H1 (cell line): ENCODE measurements at regions not wholly inside any gene's neighbourhood (a gene's known extent, or its start where the extent isn't known, plus 50 kb on each side); places are given as distances from the start of the nearest gene placed in this dataset.

Experiments used
- CTCF ChIA-PET: fragments of 300-600 bp; sonication (Branson Sonifier 250); formaldehyde crosslinking; loops from one replicate; lab custom pipeline; 2021; ENCODE audit not compliant: partially characterized antibody; lab: Charles Lee
- POLR2A ChIA-PET: fragments of 300-600 bp; sonication (Branson Sonifier 250); formaldehyde crosslinking; loops from one replicate; lab custom pipeline; 2021; ENCODE audit warnings: inconsistent platforms; ENCODE audit not compliant: partially characterized antibody; lab: Charles Lee
- DNase-seq, 2 experiments: peaks; one replicate each; pipeline versions ENCODE4 v3.0.0 to v3.0.0-alpha.2; 2010 to 2022; ENCODE audit warnings: low spot score in 2 of 2, low read depth in 1 of 2, mixed read lengths in 1 of 2
- FAIRE-seq: peaks from 2 replicates; lab custom pipeline; 2011; peaks lifted over from hg19 to GRCh38; lab: Jason Lieb, UNC
- H2AFZ ChIP-seq: 2 replicates; pipeline ENCODE4 v1.8.1; 2012; ENCODE audit warnings: low read length, inconsistent platforms
- H2AK5ac ChIP-seq: 2 replicates; pipeline ENCODE4 v1.6.1; 2013; ENCODE audit warnings: low read depth, low read length
- H2BK120ac ChIP-seq: replicated peaks from 2 replicates; pipeline ENCODE3; 2013; ENCODE audit warnings: low read depth, low read length, inconsistent platforms
- H2BK12ac ChIP-seq: 2 replicates; pipeline ENCODE4 v1.6.1; 2013; ENCODE audit warnings: low read depth, low read length
- H2BK15ac ChIP-seq: 2 replicates; pipeline ENCODE4 v1.6.1; 2013; ENCODE audit warnings: low read length
- H2BK20ac ChIP-seq: 2 replicates; pipeline ENCODE4 v1.6.1; 2013; ENCODE audit warnings: low read length
- H2BK5ac ChIP-seq: 2 replicates; pipeline ENCODE4 v1.6.1; 2013; ENCODE audit warnings: low read depth, low read length
- H3K14ac ChIP-seq: 2 replicates; pipeline ENCODE4 v1.6.1; 2013; ENCODE audit warnings: inconsistent platforms; ENCODE audit not compliant: insufficient read length
- H3K18ac ChIP-seq: 2 replicates; pipeline ENCODE4 v1.6.1; 2013; ENCODE audit warnings: low read length; ENCODE audit errors: extremely low read depth
- H3K23ac ChIP-seq: 2 replicates; pipeline ENCODE4 v1.6.1; 2013; ENCODE audit warnings: inconsistent platforms; ENCODE audit not compliant: insufficient read length
- H3K23me2 ChIP-seq: 2 replicates; pipeline ENCODE4 v1.6.1; 2013; ENCODE audit warnings: low read depth, low read length
- H3K27ac ChIP-seq: 2 replicates; pipeline ENCODE4 v1.6.1; 2011; ENCODE audit warnings: low read depth, low read length, inconsistent platforms
- H3K27me3 ChIP-seq, 4 experiments: replicated peaks in 1 of 4; 1 replicate in 1 of 4; 2 replicates in 3 of 4; pipeline versions ENCODE4 v1.6.1 to v1.8.1; 2011 to 2013; ENCODE audit warnings: low read length in 3 of 4, mild to moderate bottlenecking in 3 of 4, inconsistent platforms in 2 of 4, mixed read lengths in 2 of 4, moderate library complexity in 1 of 4; ENCODE audit not compliant: control insufficient read depth in 3 of 4, insufficient read depth in 3 of 4; ENCODE audit errors: extremely low read depth in 1 of 4
- H3K36me3 ChIP-seq, 4 experiments: 2 replicates each; pipeline versions ENCODE4 v1.6.1 to v1.8.1; 2011 to 2013; ENCODE audit warnings: mild to moderate bottlenecking in 4 of 4, low read length in 3 of 4, moderate library complexity in 2 of 4, control low read depth in 1 of 4, inconsistent platforms in 1 of 4; ENCODE audit not compliant: insufficient read depth in 4 of 4, control insufficient read depth in 2 of 4
- H3K4ac ChIP-seq: replicated peaks from 2 replicates; pipeline ENCODE3; 2013; ENCODE audit warnings: low read length, low read depth, mixed read lengths, inconsistent platforms; ENCODE audit not compliant: insufficient read length
- H3K4me1 ChIP-seq, 4 experiments: replicated peaks in 1 of 4; 1 replicate in 1 of 4; 2 replicates in 3 of 4; pipeline versions ENCODE4 v1.6.1 to v1.8.1; 2011 to 2013; ENCODE audit warnings: low read length in 3 of 4, inconsistent platforms in 2 of 4, mixed read lengths in 1 of 4; ENCODE audit not compliant: insufficient read depth in 4 of 4, control insufficient read depth in 3 of 4
- H3K4me2 ChIP-seq, 2 experiments: 2 replicates each; pipeline versions ENCODE4 v1.6.1 to v1.8.1; 2011 to 2013; ENCODE audit warnings: low read depth in 2 of 2, low read length in 2 of 2, control low read depth in 1 of 2, inconsistent platforms in 1 of 2, mild to moderate bottlenecking in 1 of 2; ENCODE audit not compliant: insufficient read depth in 1 of 2
- H3K4me3 ChIP-seq, 4 experiments: fragments of 200-600, 300-600 bp in 1 of 4; sonication (generic), shearing (Covaris generic), sonication (Bioruptor Twin) in 1 of 4; 2 replicates each; pipeline versions ENCODE4 v1.5.1 to v1.8.1; 2011 to 2016; ENCODE audit warnings: low read length in 4 of 4, low read depth in 3 of 4, control low read depth in 2 of 4, inconsistent platforms in 2 of 4, mild to moderate bottlenecking in 2 of 4, mixed read lengths in 1 of 4, moderate library complexity in 1 of 4; ENCODE audit not compliant: insufficient read depth in 2 of 4; ENCODE audit errors: extremely low read depth in 1 of 4
- H3K56ac ChIP-seq: replicated peaks from 2 replicates; pipeline ENCODE3; 2013; ENCODE audit warnings: low read depth, mild to moderate bottlenecking, mixed read lengths, low read length, inconsistent platforms; ENCODE audit not compliant: insufficient read length
- H3K79me1 ChIP-seq: 2 replicates; pipeline ENCODE4 v1.6.1; 2013; ENCODE audit warnings: low read depth, low read length, control low read depth
- H3K79me2 ChIP-seq, 2 experiments: 2 replicates each; pipeline versions ENCODE4 v1.6.1 to v1.8.1; 2012 to 2013; ENCODE audit warnings: low read length in 2 of 2, mild to moderate bottlenecking in 2 of 2, inconsistent platforms in 1 of 2; ENCODE audit not compliant: insufficient read depth in 2 of 2, control insufficient read depth in 1 of 2
- H3K9ac ChIP-seq, 4 experiments: replicated peaks in 1 of 4; 1 replicate in 1 of 4; 2 replicates in 3 of 4; pipeline versions ENCODE4 v1.6.1 to v1.8.1; 2011 to 2013; ENCODE audit warnings: low read depth in 3 of 4, low read length in 3 of 4, control low read depth in 2 of 4, mild to moderate bottlenecking in 2 of 4, moderate library complexity in 2 of 4, inconsistent platforms in 1 of 4; ENCODE audit errors: extremely low read depth in 1 of 4
- H3K9me3 ChIP-seq, 2 experiments: 2 replicates each; pipeline versions ENCODE4 v1.6.1 to v1.8.1; 2012 to 2013; ENCODE audit warnings: mild to moderate bottlenecking in 2 of 2, moderate library complexity in 2 of 2, control low read depth in 1 of 2, inconsistent platforms in 1 of 2, low read depth in 1 of 2, low read length in 1 of 2, mixed read lengths in 1 of 2; ENCODE audit not compliant: insufficient read depth in 2 of 2
- H4K20me1 ChIP-seq, 2 experiments: replicated peaks in 1 of 2; 2 replicates each; pipeline versions ENCODE3 to v1.8.1; 2011 to 2013; ENCODE audit warnings: inconsistent platforms in 2 of 2, low read length in 2 of 2, mild to moderate bottlenecking in 1 of 2; ENCODE audit not compliant: insufficient read depth in 2 of 2, control insufficient read depth in 1 of 2
- H4K5ac ChIP-seq: 2 replicates; pipeline ENCODE4 v1.6.1; 2013; ENCODE audit warnings: low read length, low read depth, mixed read lengths, inconsistent platforms; ENCODE audit not compliant: insufficient read length
- H4K8ac ChIP-seq: 2 replicates; pipeline ENCODE4 v1.8.0; 2013; ENCODE audit warnings: mild to moderate bottlenecking, moderate library complexity, low read length, inconsistent platforms; ENCODE audit not compliant: insufficient read depth; ENCODE audit errors: extremely low read depth
- H4K91ac ChIP-seq: replicated peaks from 2 replicates; pipeline ENCODE3; 2013; ENCODE audit warnings: low read length, mixed read lengths, inconsistent platforms; ENCODE audit not compliant: insufficient read length
- CTBP2 ChIP-seq: IDR thresholded peaks from 2 replicates; pipeline ENCODE4 v1.7.0; 2011; ENCODE audit warnings: borderline replicate concordance, mild to moderate bottlenecking, moderate library complexity, mixed read lengths, low read length; ENCODE audit not compliant: insufficient read depth, insufficient read length
- JUND ChIP-seq: IDR thresholded peaks from 2 replicates; pipeline ENCODE4 v1.6.1; 2011; ENCODE audit warnings: mild to moderate bottlenecking, improper control_type of control experiment, low read length
- NRF1 ChIP-seq: IDR thresholded peaks from 2 replicates; pipeline ENCODE4 v1.6.1; 2011; ENCODE audit warnings: mild to moderate bottlenecking, low read depth, low read length, improper control_type of control experiment
- PHF8 ChIP-seq: fragments of 200-600 bp; sonication (generic); conservative IDR thresholded peaks from 2 replicates; pipeline ENCODE4 v1.7.1; 2012; ENCODE audit warnings: low read depth, mild to moderate bottlenecking, inconsistent platforms, low read length, moderate library complexity
- POU5F1 ChIP-seq: IDR thresholded peaks from 2 replicates; pipeline ENCODE4 v1.6.1; 2011; ENCODE audit warnings: low read depth, mild to moderate bottlenecking, low read length, moderate library complexity
- RBBP5 ChIP-seq: IDR thresholded peaks from 2 replicates; pipeline ENCODE4 v1.7.1; 2012; ENCODE audit warnings: low read depth, mild to moderate bottlenecking, inconsistent platforms, low read length, moderate library complexity, borderline replicate concordance
- RXRA ChIP-seq: IDR thresholded peaks from 2 replicates; pipeline ENCODE4 v1.6.1; 2011; ENCODE audit warnings: low read depth, mild to moderate bottlenecking, low read length, moderate library complexity; ENCODE audit not compliant: insufficient read depth
- SIX5 ChIP-seq: IDR thresholded peaks from 2 replicates; pipeline ENCODE4 v1.6.1; 2011; ENCODE audit warnings: mild to moderate bottlenecking, low read depth, low read length
- SP2 ChIP-seq: IDR thresholded peaks from 2 replicates; pipeline ENCODE4 v1.6.1; 2012; ENCODE audit warnings: mild to moderate bottlenecking, low read length, inconsistent platforms
- TAF1 ChIP-seq: IDR thresholded peaks from 2 replicates; pipeline ENCODE4 v1.6.1; 2011; ENCODE audit warnings: mild to moderate bottlenecking, low read depth, low read length
- TCF12 ChIP-seq: IDR thresholded peaks from 2 replicates; pipeline ENCODE4 v1.6.1; 2011; ENCODE audit warnings: low read depth, mild to moderate bottlenecking, low read length
- WGBS, 2 experiments: shearing (Covaris generic) in 1 of 2; methylation state at CpG; one replicate each; pipeline versions ENCODE4 v1.1.6 to v1.1.7; 2013 to 2015; ENCODE audit warnings: low lambda C conversion rate in 2 of 2, mixed read lengths in 2 of 2, inconsistent platforms in 1 of 2, low coverage in 1 of 2, missing lambda C conversion rate in 1 of 2; ENCODE audit not compliant: insufficient replicate concordance in 2 of 2, insufficient coverage in 1 of 2, insufficient read length in 1 of 2; ENCODE audit errors: extremely low coverage in 1 of 2, missing lambda C conversion rate in 1 of 2; 5-methylcytosine and 5-hydroxymethylcytosine counted together
- TF ChIP-seq, protein P1 (sequence below): IDR thresholded peaks from 2 replicates; pipeline ENCODE4 v1.6.1; 2012; ENCODE audit warnings: low read length, inconsistent platforms

DNA sequence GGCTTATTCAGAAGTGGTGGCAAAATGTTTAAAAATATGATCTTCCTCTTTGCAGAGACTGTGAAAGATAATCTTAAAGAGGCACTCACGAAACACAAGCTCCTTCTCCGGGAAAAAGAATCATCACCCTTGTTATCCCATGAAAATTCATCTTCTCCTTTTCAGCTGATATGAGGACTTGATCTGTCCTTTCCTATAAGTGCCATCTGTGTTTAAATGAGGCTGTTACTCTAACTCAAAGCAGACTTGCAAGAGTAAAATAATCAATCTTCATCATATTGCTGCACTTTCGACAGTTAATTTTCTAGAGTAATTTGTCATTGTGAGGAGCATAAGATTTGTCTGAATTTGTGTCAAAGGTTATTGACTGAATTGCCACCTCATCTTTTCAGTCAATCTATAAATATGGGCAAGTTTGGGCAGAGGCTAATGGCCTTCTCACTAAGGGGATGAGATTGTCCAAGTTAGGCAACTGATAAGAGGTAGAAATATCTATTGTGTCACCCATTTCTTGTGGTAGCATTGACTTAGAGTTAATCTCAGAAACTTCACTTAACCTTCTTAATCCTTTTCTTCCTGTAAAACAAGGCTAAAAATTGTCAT, 452.9 kb downstream of the GRXCR1 start:
- no peak overlapping the region for H2BK120ac ChIP-seq
- H3K79me1 ChIP-seq = no peaks in the 10 kb centered on the region
- CTCF ChIA-PET = interaction anchor here (0.5 kb wide), 1 partner anchor 24 kb away, joined by 3 read pairs; no protein-coding TSS in a partner anchor
- no peak overlapping the region for H2AFZ ChIP-seq
- no peak overlapping the region for H3K56ac ChIP-seq
- 95% methylated on average over 3 of the region's 3 CpGs; no CpG with 5 or more reads in 1 of the 2 experiments for WGBS, 2 experiments
- H3K36me3 ChIP-seq = no peaks in the 10 kb centered on the region
- POLR2A ChIA-PET = no interaction called here
- no peak overlapping the region for H3K18ac ChIP-seq
- H3K9ac ChIP-seq = no peak overlapping the region
- H4K20me1 ChIP-seq = no peaks in the 10 kb centered on the region
- H2BK5ac ChIP-seq = no peak overlapping the region
- TF ChIP-seq NRF1 (no peak), TAF1 (no peak), SP2 (no peak), JUND (no peak), RXRA (no peak), CTBP2 (no peak), TCF12 (no peak), SIX5 (no peak), RBBP5 (no peak), PHF8 (no peak), POU5F1 (no peak)
- TF ChIP-seq, protein P1, sequence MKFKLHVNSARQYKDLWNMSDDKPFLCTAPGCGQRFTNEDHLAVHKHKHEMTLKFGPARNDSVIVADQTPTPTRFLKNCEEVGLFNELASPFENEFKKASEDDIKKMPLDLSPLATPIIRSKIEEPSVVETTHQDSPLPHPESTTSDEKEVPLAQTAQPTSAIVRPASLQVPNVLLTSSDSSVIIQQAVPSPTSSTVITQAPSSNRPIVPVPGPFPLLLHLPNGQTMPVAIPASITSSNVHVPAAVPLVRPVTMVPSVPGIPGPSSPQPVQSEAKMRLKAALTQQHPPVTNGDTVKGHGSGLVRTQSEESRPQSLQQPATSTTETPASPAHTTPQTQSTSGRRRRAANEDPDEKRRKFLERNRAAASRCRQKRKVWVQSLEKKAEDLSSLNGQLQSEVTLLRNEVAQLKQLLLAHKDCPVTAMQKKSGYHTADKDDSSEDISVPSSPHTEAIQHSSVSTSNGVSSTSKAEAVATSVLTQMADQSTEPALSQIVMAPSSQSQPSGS = no peak
- no peak overlapping the region for H3K14ac ChIP-seq
- no peak overlapping the region for H2BK12ac ChIP-seq
- H3K27ac ChIP-seq = no peak overlapping the region
- H3K4me1 ChIP-seq = no peaks in the 10 kb centered on the region
- no peak overlapping the region for H2BK20ac ChIP-seq
- DNase-seq = no peak
- no peak overlapping the region for H3K4ac ChIP-seq
- H3K9me3 ChIP-seq = no peaks in the 10 kb centered on the region
- no peaks in the 10 kb centered on the region for H3K23me2 ChIP-seq
- no peak for FAIRE-seq
- H3K27me3 ChIP-seq = no peaks in the 10 kb centered on the region
- H3K4me2 ChIP-seq = no peak overlapping the region
- no peak overlapping the region for H4K8ac ChIP-seq
- no peak overlapping the region for H2BK15ac ChIP-seq
- no peaks in the 10 kb centered on the region for H3K79me2 ChIP-seq
- H4K91ac ChIP-seq = no peak overlapping the region
- no peak overlapping the region for H3K23ac ChIP-seq
- no peak overlapping the region for H2AK5ac ChIP-seq
- no peak overlapping the region for H3K4me3 ChIP-seq
- H4K5ac ChIP-seq = no peak overlapping the region
